ENCODE measurements at regions not wholly inside any gene's neighbourhood (a gene's known extent, or its start where the extent isn't known, plus 50 kb on each side); places are given as distances from the start of the nearest gene placed in this dataset.
"Not testable (repeated sequence)": the region's sequence is repeated elsewhere in the genome, so short reads cannot be mapped to it uniquely, and the experiment has no call there.

GRCh38 chr10:76766682-76767081 is 870.9 kb downstream of the KCNMA1 start:
- no peak overlapping the region for H3K4me3 ChIP-seq
- H3K4me1 ChIP-seq, result no peaks in the 10 kb centered on the region
- ATAC-seq (no peak), DNase-seq (no peak)
- no peak overlapping the region for H3K27ac ChIP-seq
- TF ChIP-seq, protein P1, sequence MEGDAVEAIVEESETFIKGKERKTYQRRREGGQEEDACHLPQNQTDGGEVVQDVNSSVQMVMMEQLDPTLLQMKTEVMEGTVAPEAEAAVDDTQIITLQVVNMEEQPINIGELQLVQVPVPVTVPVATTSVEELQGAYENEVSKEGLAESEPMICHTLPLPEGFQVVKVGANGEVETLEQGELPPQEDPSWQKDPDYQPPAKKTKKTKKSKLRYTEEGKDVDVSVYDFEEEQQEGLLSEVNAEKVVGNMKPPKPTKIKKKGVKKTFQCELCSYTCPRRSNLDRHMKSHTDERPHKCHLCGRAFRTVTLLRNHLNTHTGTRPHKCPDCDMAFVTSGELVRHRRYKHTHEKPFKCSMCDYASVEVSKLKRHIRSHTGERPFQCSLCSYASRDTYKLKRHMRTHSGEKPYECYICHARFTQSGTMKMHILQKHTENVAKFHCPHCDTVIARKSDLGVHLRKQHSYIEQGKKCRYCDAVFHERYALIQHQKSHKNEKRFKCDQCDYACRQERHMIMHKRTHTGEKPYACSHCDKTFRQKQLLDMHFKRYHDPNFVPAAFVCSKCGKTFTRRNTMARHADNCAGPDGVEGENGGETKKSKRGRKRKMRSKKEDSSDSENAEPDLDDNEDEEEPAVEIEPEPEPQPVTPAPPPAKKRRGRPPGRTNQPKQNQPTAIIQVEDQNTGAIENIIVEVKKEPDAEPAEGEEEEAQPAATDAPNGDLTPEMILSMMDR (IDR thresholded peaks at IDR 0.05), result no peak
- H3K36me3 ChIP-seq, result no peaks in the 10 kb centered on the region
- H3K27me3 ChIP-seq, result no peaks in the 10 kb centered on the region
- no peaks in the 10 kb centered on the region for H3K9me3 ChIP-seq
- intact Hi-C loops (cut with DNase I), result no loop called here

GRCh38 chr10:76764921-76765320 is 872.7 kb downstream of the KCNMA1 start:
- H3K36me3 ChIP-seq; ATAC-seq; H3K4me3 ChIP-seq; H3K4me1 ChIP-seq; H3K27me3 ChIP-seq; DNase-seq; H3K9me3 ChIP-seq; intact Hi-C loops (cut with DNase I); H3K27ac ChIP-seq: not testable (repeated sequence)

DNA sequence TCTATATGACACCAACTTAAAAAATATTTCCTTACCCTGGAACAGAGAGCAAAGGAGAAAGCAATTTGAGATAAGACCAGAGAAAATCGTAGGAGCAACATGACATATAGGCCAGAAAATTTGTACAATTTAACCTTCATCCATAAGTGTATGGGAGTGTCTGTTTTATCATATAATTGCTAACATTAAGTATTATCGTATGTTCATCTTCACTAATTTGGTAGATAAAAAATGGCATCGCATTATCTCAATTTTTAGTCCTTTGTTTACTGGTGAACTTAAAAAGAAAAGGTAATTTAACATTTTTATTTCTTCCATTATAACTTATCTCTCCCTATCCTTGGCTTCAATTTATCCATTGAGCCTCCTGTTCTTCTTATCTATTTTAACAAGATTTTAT is 873.4 kb downstream of the KCNMA1 start:
- intact Hi-C loops (cut with DNase I), result no loop called here

GRCh38 chr10:76763376-76763775 is 874.2 kb downstream of the KCNMA1 start:
- Histone ChIP-seq H3K36me3 (no peaks in the 10 kb centered on the region), H3K27ac (no peak overlapping the region), H3K9me3 (no peaks in the 10 kb centered on the region), H3K4me3 (no peak overlapping the region), H3K27me3 (no peaks in the 10 kb centered on the region), H3K4me1 (no peaks in the 10 kb centered on the region)
- intact Hi-C loops (cut with DNase I), result no loop called here
- TF ChIP-seq, protein P1 (IDR thresholded peaks at IDR 0.05), result no peak
- no peak for DNase-seq
- no peak for ATAC-seq

More for the DNA sequence above, 873.4 kb downstream of the KCNMA1 start:
- Histone ChIP-seq H3K27me3 (no peaks in the 10 kb centered on the region), H3K4me1 (no peaks in the 10 kb centered on the region), H3K4me3 (no peak overlapping the region), H3K9me3 (no peaks in the 10 kb centered on the region), H3K36me3 (no peaks in the 10 kb centered on the region), H3K27ac (no peak overlapping the region)
- ATAC-seq (no peak), DNase-seq (no peak)
- TF ChIP-seq, protein P1 (IDR thresholded peaks at IDR 0.05), result no peak

GRCh38 chr10:76759681-76760080 is 877.9 kb downstream of the KCNMA1 start:
- H3K4me1 ChIP-seq, result no peaks in the 10 kb centered on the region
- intact Hi-C loops (cut with DNase I), result no loop called here
- ATAC-seq, result no peak
- no peaks in the 10 kb centered on the region for H3K27me3 ChIP-seq
- no peak overlapping the region for H3K4me3 ChIP-seq
- H3K36me3 ChIP-seq, result no peaks in the 10 kb centered on the region
- peak in 1 of 4 donors; percentile 16 for DNase-seq
- H3K9me3 ChIP-seq, result no peaks in the 10 kb centered on the region
- no peak overlapping the region for H3K27ac ChIP-seq
- TF ChIP-seq, protein P1 (IDR thresholded peaks at IDR 0.05), result no peak

- ATAC-seq (no peak), DNase-seq (no peak)
- Histone ChIP-seq H3K27me3 (no peaks in the 10 kb centered on the region), H3K9me3 (no peaks in the 10 kb centered on the region), H3K27ac (no peak overlapping the region), H3K4me3 (no peak overlapping the region), H3K4me1 (no peaks in the 10 kb centered on the region), H3K36me3 (no peaks in the 10 kb centered on the region)
- intact Hi-C loops (cut with DNase I), result no loop called here
- TF ChIP-seq, protein P1 (IDR thresholded peaks at IDR 0.05), result no peak
Observed at GRCh38 chr10:76743169-76743568, 894.4 kb downstream of the KCNMA1 start.
